H9 (cell line): ENCODE measurements at regions not wholly inside any gene's neighbourhood (a gene's known extent, or its start where the extent isn't known, plus 50 kb on each side); places are given as distances from the start of the nearest gene placed in this dataset.

ENCODE experiments used
- DNase-seq: peaks from one replicate; pipeline ENCODE4 v3.0.0-alpha.2; 2017
- H2AFZ ChIP-seq: one replicate; pipeline ENCODE4 v1.6.1; 2013; ENCODE audit warnings: mild to moderate bottlenecking, low read length, control low read depth, moderate library complexity
- H2AK5ac ChIP-seq: 2 replicates; pipeline ENCODE4 v1.6.1; 2013; ENCODE audit warnings: low read length, control low read depth, mixed read lengths; ENCODE audit not compliant: insufficient read length
- H2BK120ac ChIP-seq: one replicate; pipeline ENCODE4 v1.6.1; 2013; ENCODE audit warnings: low read depth, mild to moderate bottlenecking, low read length, control low read depth, inconsistent platforms; ENCODE audit not compliant: poor library complexity, severe bottlenecking
- H2BK12ac ChIP-seq: 2 replicates; pipeline ENCODE4 v1.6.1; 2013; ENCODE audit warnings: low read length, control low read depth, mixed read lengths, low read depth; ENCODE audit not compliant: insufficient read length
- H2BK15ac ChIP-seq: 2 replicates; pipeline ENCODE4 v1.6.1; 2013; ENCODE audit warnings: low read depth, low read length, control low read depth
- H2BK20ac ChIP-seq: one replicate; pipeline ENCODE4 v1.6.1; 2013; ENCODE audit warnings: low read depth, mild to moderate bottlenecking, low read length, control low read depth, inconsistent platforms; ENCODE audit not compliant: poor library complexity, severe bottlenecking
- H2BK5ac ChIP-seq: 2 replicates; pipeline ENCODE4 v1.6.1; 2013; ENCODE audit warnings: low read length, control low read depth, mixed read lengths; ENCODE audit not compliant: insufficient read length
- H3K14ac ChIP-seq: 2 replicates; pipeline ENCODE4 v1.6.1; 2013; ENCODE audit warnings: low read length, control low read depth; ENCODE audit not compliant: insufficient read depth
- H3K18ac ChIP-seq: 2 replicates; pipeline ENCODE4 v1.6.1; 2013; ENCODE audit warnings: low read depth, mild to moderate bottlenecking, mixed read lengths, low read length, control low read depth; ENCODE audit not compliant: insufficient read length
- H3K23ac ChIP-seq: 2 replicates; pipeline ENCODE4 v1.6.1; 2013; ENCODE audit warnings: low read length, control low read depth, mixed read lengths, low read depth; ENCODE audit not compliant: insufficient read length
- H3K23me2 ChIP-seq: 2 replicates; pipeline ENCODE4 v1.6.1; 2013; ENCODE audit warnings: low read depth, mild to moderate bottlenecking, mixed read lengths, low read length, control low read depth; ENCODE audit not compliant: insufficient read length, poor library complexity, severe bottlenecking
- H3K27ac ChIP-seq: 2 replicates; pipeline ENCODE4 v1.5.1; 2013; ENCODE audit warnings: low read length, control low read depth, mixed read lengths, low read depth; ENCODE audit not compliant: insufficient read length
- H3K27me3 ChIP-seq: 2 replicates; pipeline ENCODE4 v1.6.1; 2013; ENCODE audit warnings: low read length, control low read depth, inconsistent platforms; ENCODE audit not compliant: insufficient read depth
- H3K4ac ChIP-seq: 2 replicates; pipeline ENCODE4 v1.6.1; 2013; ENCODE audit warnings: low read depth, mild to moderate bottlenecking, control low read depth, inconsistent platforms, low read length, moderate library complexity
- H3K4me1 ChIP-seq: 2 replicates; pipeline ENCODE4 v1.6.1; 2013; ENCODE audit warnings: low read length, control low read depth, inconsistent platforms; ENCODE audit not compliant: insufficient read depth
- H3K4me2 ChIP-seq: 2 replicates; pipeline ENCODE4 v1.6.1; 2013; ENCODE audit warnings: low read length, control low read depth, mixed read lengths; ENCODE audit not compliant: insufficient read length, insufficient read depth
- H3K56ac ChIP-seq: 2 replicates; pipeline ENCODE4 v1.6.1; 2013; ENCODE audit warnings: low read depth, mild to moderate bottlenecking, mixed read lengths, low read length, control low read depth; ENCODE audit not compliant: insufficient read length
- H3K79me1 ChIP-seq: 2 replicates; pipeline ENCODE4 v1.6.1; 2013; ENCODE audit warnings: low read depth, mild to moderate bottlenecking, moderate library complexity, low read length, control low read depth, inconsistent platforms; ENCODE audit not compliant: insufficient read depth, poor library complexity, severe bottlenecking
- H3K79me2 ChIP-seq: 2 replicates; pipeline ENCODE4 v1.6.1; 2013; ENCODE audit warnings: low read length, control low read depth, inconsistent platforms; ENCODE audit not compliant: insufficient read depth
- H3K9ac ChIP-seq: 2 replicates; pipeline ENCODE4 v1.6.1; 2013; ENCODE audit warnings: low read length, control low read depth, mixed read lengths; ENCODE audit not compliant: insufficient read length; ENCODE audit errors: extremely low read depth
- H3K9me3 ChIP-seq: one replicate; pipeline ENCODE4 v1.6.1; 2013; ENCODE audit warnings: low read depth, low read length, inconsistent platforms; ENCODE audit not compliant: control insufficient read depth
- H3T11ph ChIP-seq: one replicate; pipeline ENCODE4 v1.6.1; 2013; ENCODE audit warnings: mild to moderate bottlenecking, low read length, control low read depth, inconsistent platforms
- H4K20me1 ChIP-seq: one replicate; pipeline ENCODE4 v1.6.1; 2013; ENCODE audit not compliant: control insufficient read depth, insufficient read length, insufficient read depth
- H4K5ac ChIP-seq: 2 replicates; pipeline ENCODE4 v1.6.1; 2013; ENCODE audit warnings: low read depth, mild to moderate bottlenecking, mixed read lengths, low read length, control low read depth; ENCODE audit not compliant: insufficient read length
- H4K8ac ChIP-seq: replicated peaks from 2 replicates; pipeline ENCODE4 v1.6.1; 2013; ENCODE audit warnings: low read length, control low read depth, mixed read lengths, low read depth; ENCODE audit not compliant: insufficient read length
- H4K91ac ChIP-seq: 2 replicates; pipeline ENCODE4 v1.6.1; 2013; ENCODE audit warnings: low read depth, mild to moderate bottlenecking, moderate library complexity, mixed read lengths, low read length, control low read depth; ENCODE audit not compliant: insufficient read length
- H3K27ac Mint-ChIP-seq, 3 experiments: 2 replicates in 2 of 3; 3 replicates in 1 of 3; pipeline ENCODE4 v1.8.0; 2020 to 2021; ENCODE audit warnings: mixed read lengths in 3 of 3, mild to moderate bottlenecking in 1 of 3, moderate library complexity in 1 of 3
- H3K27me3 Mint-ChIP-seq: 2 replicates; pipeline ENCODE4 v1.8.0; 2021; ENCODE audit warnings: low read depth, mild to moderate bottlenecking, moderate library complexity, mixed read lengths
- H3K36me3 Mint-ChIP-seq, 3 experiments: 2 replicates in 2 of 3; 3 replicates in 1 of 3; pipeline ENCODE4 v1.8.0; 2020 to 2021; ENCODE audit warnings: low read depth in 3 of 3, mixed read lengths in 3 of 3; ENCODE audit not compliant: insufficient read depth in 1 of 3
- H3K4me1 Mint-ChIP-seq, 2 experiments: 2 replicates each; pipeline ENCODE4 v1.8.0; 2020; ENCODE audit warnings: mixed read lengths in 2 of 2
- H3K4me3 Mint-ChIP-seq, 2 experiments: 2 replicates in 1 of 2; 3 replicates in 1 of 2; pipeline ENCODE4 v1.8.0; 2020 to 2021; ENCODE audit warnings: mild to moderate bottlenecking in 2 of 2, mixed read lengths in 2 of 2, moderate library complexity in 1 of 2
- H3K9me3 Mint-ChIP-seq, 2 experiments: 2 replicates in 1 of 2; 3 replicates in 1 of 2; pipeline ENCODE4 v1.8.0; 2020; ENCODE audit warnings: mild to moderate bottlenecking in 2 of 2, mixed read lengths in 2 of 2, moderate library complexity in 1 of 2
- WGBS: extraction: QIAGEN DNeasy Blood & Tissue Kit; methylation state at CpG from one replicate; pipeline ENCODE4 v1.1.7; 2013; ENCODE audit warnings: missing lambda C conversion rate, low lambda C conversion rate, mixed read lengths; ENCODE audit not compliant: insufficient read length; ENCODE audit errors: extremely low coverage; 5-methylcytosine and 5-hydroxymethylcytosine counted together
- TF ChIP-seq, protein P1 (sequence below): fragments of 200-600 bp; sonication (generic); conservative IDR thresholded peaks from 3 replicates; pipeline ENCODE4 v1.8.0; 2021; ENCODE audit warnings: antibody characterized with exemption, mild to moderate bottlenecking

DNA sequence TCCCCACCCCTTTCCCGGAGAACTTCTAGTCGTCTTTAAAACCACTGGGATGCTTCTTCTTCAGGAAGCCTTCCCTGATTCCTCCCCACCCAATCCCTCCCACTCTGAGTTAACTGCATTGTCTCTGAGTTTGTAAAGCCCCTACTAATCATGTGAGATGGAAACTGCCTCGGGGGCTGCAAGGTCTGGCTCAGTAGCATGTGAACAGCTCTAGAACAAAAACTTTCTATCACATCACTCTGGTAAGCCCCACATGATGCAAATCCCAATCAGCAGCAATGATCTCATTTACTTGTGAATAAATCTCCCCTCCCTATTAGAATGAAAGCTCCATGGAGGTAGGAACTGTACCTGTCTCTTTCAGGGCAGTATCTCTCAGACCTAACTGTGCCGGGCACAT, 141.0 kb upstream of the JUN start:
- Mint-ChIP-seq H3K4me1 (peaks cover 8 to 11% of the 10 kb centered on the region in 2 experiments), H3K4me3 (no peak overlapping the region), H3K27ac (no peak overlapping the region; a peak in 1 of 7 replicates), H3K27me3 (peaks cover 2% of the 10 kb centered on the region; the same call in 1 of the 2 replicates), H3K9me3 (peaks cover 0 to 3% of the 10 kb centered on the region in 2 experiments; a peak in 2 of 5 replicates), H3K36me3 (peaks cover 0 to 4% (median 0%) of the 10 kb centered on the region in 3 experiments; a peak in 1 of 7 replicates)
- Histone ChIP-seq H2BK120ac (no peak overlapping the region), H2BK5ac (no peak overlapping the region), H3K4ac (no peak overlapping the region), H3K4me1 (no peaks in the 10 kb centered on the region), H2BK15ac (no peak overlapping the region), H3K14ac (no peak overlapping the region; the same call in 1 of the 2 replicates), H4K91ac (no peak overlapping the region), H3K23ac (no peak overlapping the region), H4K20me1 (no peaks in the 10 kb centered on the region), H3T11ph (no peak overlapping the region), H2BK20ac (no peak overlapping the region), H2AK5ac (no peak overlapping the region), H3K9ac (no peak overlapping the region), H3K9me3 (no peaks in the 10 kb centered on the region), H3K27me3 (no peaks in the 10 kb centered on the region), H2BK12ac (no peak overlapping the region), H3K27ac (no peak overlapping the region), H3K4me2 (no peak overlapping the region), H3K23me2 (no peaks in the 10 kb centered on the region), H3K79me1 (no peaks in the 10 kb centered on the region), H3K79me2 (no peaks in the 10 kb centered on the region), H3K18ac (no peak overlapping the region), H2AFZ (no peak overlapping the region), H3K56ac (no peak overlapping the region), H4K8ac (no peak overlapping the region), H4K5ac (no peak overlapping the region)
- TF ChIP-seq, protein P1, sequence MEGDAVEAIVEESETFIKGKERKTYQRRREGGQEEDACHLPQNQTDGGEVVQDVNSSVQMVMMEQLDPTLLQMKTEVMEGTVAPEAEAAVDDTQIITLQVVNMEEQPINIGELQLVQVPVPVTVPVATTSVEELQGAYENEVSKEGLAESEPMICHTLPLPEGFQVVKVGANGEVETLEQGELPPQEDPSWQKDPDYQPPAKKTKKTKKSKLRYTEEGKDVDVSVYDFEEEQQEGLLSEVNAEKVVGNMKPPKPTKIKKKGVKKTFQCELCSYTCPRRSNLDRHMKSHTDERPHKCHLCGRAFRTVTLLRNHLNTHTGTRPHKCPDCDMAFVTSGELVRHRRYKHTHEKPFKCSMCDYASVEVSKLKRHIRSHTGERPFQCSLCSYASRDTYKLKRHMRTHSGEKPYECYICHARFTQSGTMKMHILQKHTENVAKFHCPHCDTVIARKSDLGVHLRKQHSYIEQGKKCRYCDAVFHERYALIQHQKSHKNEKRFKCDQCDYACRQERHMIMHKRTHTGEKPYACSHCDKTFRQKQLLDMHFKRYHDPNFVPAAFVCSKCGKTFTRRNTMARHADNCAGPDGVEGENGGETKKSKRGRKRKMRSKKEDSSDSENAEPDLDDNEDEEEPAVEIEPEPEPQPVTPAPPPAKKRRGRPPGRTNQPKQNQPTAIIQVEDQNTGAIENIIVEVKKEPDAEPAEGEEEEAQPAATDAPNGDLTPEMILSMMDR = no peak
- DNase-seq = no peak
- no CpG with 5 or more reads among the region's 4 CpGs for WGBS
